HepG2 (cell line): ENCODE measurements at regions not wholly inside any gene's neighbourhood (a gene's known extent, or its start where the extent isn't known, plus 50 kb on each side); places are given as distances from the start of the nearest gene placed in this dataset.

Source experiments
- ATAC-seq: fragments of 200-7000 bp; cut with Tn5 transposase; 3 replicates; pipeline ENCODE4 v1.9.1; 2020; ENCODE audit warnings: mild to moderate bottlenecking, moderate library complexity
- BruUV-seq: library from RNA; stranded (reverse); fragments of 400-500 nt; replicated peaks from 2 replicates; lab custom pipeline; 2021; lab: Mats Ljungman, UMichigan
- CTCF ChIA-PET: fragments of 300-600 bp; formaldehyde crosslinking; extraction: SDS; loops from one replicate; lab custom pipeline; 2021; ENCODE audit warnings: low total read pairs, inconsistent platforms, low intra/inter-chr PET ratio; lab: Yijun Ruan, JAX
- POLR2A ChIA-PET: fragments of 350-600 bp; sonication (Branson Sonifier 250); formaldehyde crosslinking; loops from one replicate; lab custom pipeline; 2020; ENCODE audit warnings: antibody characterized with exemption, inconsistent platforms; lab: Yijun Ruan, JAX
- DNase-seq: peaks from one replicate; pipeline ENCODE4 v3.0.0-alpha.2; 2015; ENCODE audit warnings: low spot score
- FAIRE-seq: peaks from 3 replicates; lab custom pipeline; 2011; peaks lifted over from hg19 to GRCh38; lab: Jason Lieb, UNC
- H2AFZ ChIP-seq: one replicate; pipeline ENCODE4 v1.6.1; 2011; ENCODE audit warnings: low read length, inconsistent platforms
- H3K27ac ChIP-seq: fragments of 300-600 bp; 3 replicates; pipeline ENCODE4 v1.8.0; 2011; ENCODE audit warnings: mixed run types, mild to moderate bottlenecking, mixed read lengths, low read length, inconsistent platforms; ENCODE audit not compliant: insufficient read depth; ENCODE audit errors: extremely low read length
- H3K27me3 ChIP-seq, 2 experiments: fragments of 200-600 bp in 1 of 2; 2 replicates in 1 of 2; 3 replicates in 1 of 2; pipeline versions ENCODE4 v1.6.0 to v1.8.0; 2011; ENCODE audit warnings: low read length in 2 of 2, mild to moderate bottlenecking in 2 of 2, moderate library complexity in 2 of 2, inconsistent platforms in 1 of 2; ENCODE audit not compliant: insufficient read depth in 2 of 2, control insufficient read depth in 1 of 2
- H3K36me3 ChIP-seq, 2 experiments: fragments of 200-600 bp in 1 of 2; replicated peaks in 1 of 2; 2 replicates in 1 of 2; 3 replicates in 1 of 2; pipeline versions ENCODE4 v1.5.1 to v1.8.0; 2011; ENCODE audit warnings: low read length in 2 of 2, inconsistent platforms in 1 of 2; ENCODE audit not compliant: insufficient read depth in 2 of 2, control insufficient read depth in 1 of 2
- H3K4me1 ChIP-seq: 2 replicates; pipeline ENCODE4 v1.5.1; 2012; ENCODE audit warnings: low read length, inconsistent platforms; ENCODE audit not compliant: insufficient read depth
- H3K4me2 ChIP-seq: 2 replicates; pipeline ENCODE4 v1.6.0; 2011; ENCODE audit warnings: low read depth, low read length, inconsistent platforms
- H3K4me3 ChIP-seq, 3 experiments: fragments of 200-600 bp in 1 of 3; sonication (generic), shearing (Covaris generic) in 1 of 3; replicated peaks in 1 of 3; 2 replicates each; pipeline ENCODE4 v1.5.1; 2011 to 2016; ENCODE audit warnings: low read length in 3 of 3, inconsistent platforms in 2 of 3, low read depth in 2 of 3, mild to moderate bottlenecking in 2 of 3, control low read depth in 1 of 3, mixed read lengths in 1 of 3; ENCODE audit not compliant: insufficient read depth in 1 of 3
- H3K79me2 ChIP-seq: one replicate; pipeline ENCODE4 v1.6.1; 2011; ENCODE audit warnings: low read length, inconsistent platforms; ENCODE audit not compliant: insufficient read depth
- H3K9ac ChIP-seq: 2 replicates; pipeline ENCODE4 v1.6.0; 2011; ENCODE audit warnings: mild to moderate bottlenecking, low read depth, low read length, inconsistent platforms; ENCODE audit not compliant: insufficient read depth
- H3K9me3 ChIP-seq: 2 replicates; pipeline ENCODE4 v1.5.1; 2012; ENCODE audit warnings: mild to moderate bottlenecking, low read length
- H4K20me1 ChIP-seq: 2 replicates; pipeline ENCODE4 v1.6.0; 2011; ENCODE audit warnings: inconsistent platforms, mild to moderate bottlenecking, low read length, moderate library complexity; ENCODE audit not compliant: insufficient read depth
- ARNTL ChIP-seq: sonication (generic); formaldehyde crosslinking; IDR thresholded peaks from 2 replicates; pipeline ENCODE4 v1.4.0; 2020; ENCODE audit warnings: mild to moderate bottlenecking, missing genetic modification reagents
- ETV5 ChIP-seq: IDR thresholded peaks from 2 replicates; pipeline ENCODE4 v1.6.1; 2018; ENCODE audit warnings: missing biosample characterization, missing genetic modification reagents, inconsistent platforms, borderline replicate concordance
- HOXA9 ChIP-seq: sonication (generic); formaldehyde crosslinking; IDR thresholded peaks from 2 replicates; pipeline ENCODE4 v1.8.1; 2022; ENCODE audit warnings: missing genetic modification reagents, mild to moderate bottlenecking, moderate library complexity, borderline replicate concordance
- IKZF4 ChIP-seq: sonication (generic); formaldehyde crosslinking; IDR thresholded peaks from 2 replicates; pipeline ENCODE4 v1.5.1; 2020; ENCODE audit warnings: borderline replicate concordance, mild to moderate bottlenecking, low read depth, missing genetic modification reagents; ENCODE audit errors: not compliant biosample characterization
- KLF11 ChIP-seq: IDR thresholded peaks from 2 replicates; pipeline ENCODE4 v1.6.1; 2016; ENCODE audit warnings: missing compliant biosample characterization
- PATZ1 ChIP-seq: sonication (generic); formaldehyde crosslinking; IDR thresholded peaks from 2 replicates; pipeline ENCODE4 v1.4.0; 2020; ENCODE audit warnings: missing genetic modification reagents
- RFX5 ChIP-seq: IDR thresholded peaks from 2 replicates; pipeline ENCODE4 v1.6.1; 2011; ENCODE audit warnings: low read depth, low read length, improper control_type of control experiment
- SIX4 ChIP-seq: sonication (generic); formaldehyde crosslinking; IDR thresholded peaks from 2 replicates; pipeline ENCODE4 v1.4.0; 2020; ENCODE audit warnings: missing genetic modification reagents
- ZBTB7B ChIP-seq: sonication (generic); formaldehyde crosslinking; IDR thresholded peaks from 2 replicates; pipeline ENCODE4 v1.4.0; 2020; ENCODE audit warnings: missing genetic modification reagents
- ZNF24 ChIP-seq: fragments of 450-650 bp; IDR thresholded peaks from 2 replicates; pipeline ENCODE4 v1.6.1; 2017; ENCODE audit warnings: antibody characterized with exemption, mild to moderate bottlenecking
- ZNF276 ChIP-seq: sonication (generic); formaldehyde crosslinking; IDR thresholded peaks from 2 replicates; pipeline ENCODE4 v1.4.0; 2020; ENCODE audit warnings: mild to moderate bottlenecking, low read depth, missing genetic modification reagents
- ZNF501 ChIP-seq: sonication (generic); formaldehyde crosslinking; IDR thresholded peaks from 2 replicates; pipeline ENCODE4 v1.5.1; 2020; ENCODE audit warnings: mild to moderate bottlenecking, moderate library complexity, missing genetic modification reagents
- ZNF670 ChIP-seq: sonication (generic); formaldehyde crosslinking; IDR thresholded peaks from 2 replicates; pipeline ENCODE4 v1.8.0; 2022; ENCODE audit warnings: mild to moderate bottlenecking, missing genetic modification reagents, borderline replicate concordance
- ZNF687 ChIP-seq: sonication (generic); formaldehyde crosslinking; IDR thresholded peaks from 2 replicates; pipeline ENCODE4 v1.5.1; 2020; ENCODE audit warnings: mild to moderate bottlenecking, missing genetic modification reagents, moderate library complexity
- WGBS: methylation state at CpG from one replicate; pipeline ENCODE4 v1.1.6; 2017; ENCODE audit warnings: low lambda C conversion rate; 5-methylcytosine and 5-hydroxymethylcytosine counted together
- in situ Hi-C: cut with HindIII; loops from 2 replicates; pipeline ENCODE4 v1.10.0; 2017; ENCODE audit warnings: low pct_unique_long_range_greater_than_20kb; ENCODE audit not compliant: extremely low pct_ligation_motif_present
- intact Hi-C: fragments of 100-400 bp; cut with micrococcal nuclease; formaldehyde crosslinking; loops from one replicate; pipeline ENCODE4 v1.10.0; 2022; ENCODE audit not compliant: unreplicated experiment

- no peak for DNase-seq
- TF ChIP-seq ZNF670 (CRISPR knock-in tag) (no peak), HOXA9 (no peak), ZNF276 (CRISPR knock-in tag) (no peak), ZNF24 (no peak), IKZF4 (CRISPR knock-in tag) (no peak), RFX5 (no peak), ZNF687 (CRISPR knock-in tag) (no peak), ZNF501 (CRISPR knock-in tag) (no peak), SIX4 (no peak), ZBTB7B (CRISPR knock-in tag) (no peak), ETV5 (CRISPR knock-in tag) (no peak), ARNTL (CRISPR knock-in tag) (no peak), KLF11 (no peak), PATZ1 (CRISPR knock-in tag) (no peak)
- TF ChIP-seq, all 625 proteins: peak for 0
- H3K4me2 ChIP-seq: no peak overlapping the region
- no peak overlapping the region for H3K9ac ChIP-seq
- 74% methylated on average over 2 of the region's 2 CpGs for WGBS
- CTCF ChIA-PET: no interaction called here
- in situ Hi-C loops: no loop called here
- FAIRE-seq (no peak), ATAC-seq (no peak)
- intact Hi-C loops: no loop called here
- H4K20me1 ChIP-seq: no peaks in the 10 kb centered on the region
- BruUV-seq: no TSS peak
- no peak overlapping the region for H2AFZ ChIP-seq
- no peak overlapping the region for H3K27ac ChIP-seq
- POLR2A ChIA-PET: no interaction called here
- no peak overlapping the region for H3K4me3 ChIP-seq
- no peaks in the 10 kb centered on the region for H3K36me3 ChIP-seq
- H3K4me1 ChIP-seq: peaks cover 16% of the 10 kb centered on the region; the same call in 1 of the 2 replicates
- H3K27me3 ChIP-seq: no peaks in the 10 kb centered on the region
- H3K79me2 ChIP-seq: no peaks in the 10 kb centered on the region
- H3K9me3 ChIP-seq: no peaks in the 10 kb centered on the region
Observed at GRCh38 chr1:65493802-65494201, 73.3 kb downstream of the LEPR start.
